GM18519 (cell line): ENCODE measurements at regions not wholly inside any gene's neighbourhood (a gene's known extent, or its start where the extent isn't known, plus 50 kb on each side); places are given as distances from the start of the nearest gene placed in this dataset.

ENCODE experiments used
- ATAC-seq: cut with Tn5 transposase; IDR thresholded peaks from one replicate; pipeline ENCODE4 v1.9.1; 2021; ENCODE audit warnings: mild to moderate bottlenecking, moderate library complexity; ENCODE audit not compliant: unreplicated experiment, low FRiP score

GRCh38 chr20:24339210-24339641, 130.2 kb upstream of the SYNDIG1 start:
- ATAC-seq, result no peak

GRCh38 chr20:24337551-24337950, 131.9 kb upstream of the SYNDIG1 start:
- ATAC-seq, result no peak

- ATAC-seq, result no peak
Observed at GRCh38 chr20:24337069-24337468, 132.4 kb upstream of the SYNDIG1 start.

- no peak for ATAC-seq
Observed at GRCh38 chr20:24334830-24335229, 134.6 kb upstream of the SYNDIG1 start.

- ATAC-seq, result no peak
Observed at GRCh38 chr20:24332956-24333355, 136.5 kb upstream of the SYNDIG1 start.

- ATAC-seq, result no peak
Observed at GRCh38 chr20:24331939-24332338, 137.5 kb upstream of the SYNDIG1 start.

- ATAC-seq, result no peak
Observed at GRCh38 chr20:24328901-24329300, 140.5 kb upstream of the SYNDIG1 start.

- ATAC-seq, result no peak
Observed at GRCh38 chr20:24321973-24322372, 147.5 kb upstream of the SYNDIG1 start.

- no peak for ATAC-seq
Observed at GRCh38 chr20:24318569-24319352, 150.7 kb upstream of the SYNDIG1 start.

- no peak for ATAC-seq
Observed at GRCh38 chr20:24317224-24317623, 152.2 kb upstream of the SYNDIG1 start.

- no peak for ATAC-seq
Observed at GRCh38 chr20:24316731-24317130, 152.7 kb upstream of the SYNDIG1 start.

GRCh38 chr20:24314053-24314452, 155.4 kb upstream of the SYNDIG1 start:
- ATAC-seq, result no peak

- no peak for ATAC-seq
Observed at GRCh38 chr20:24309596-24309995, 159.8 kb upstream of the SYNDIG1 start.

- no peak for ATAC-seq
Observed at GRCh38 chr20:24305371-24305770, 164.1 kb upstream of the SYNDIG1 start.

- no peak for ATAC-seq
Observed at GRCh38 chr20:24304291-24304690, 165.1 kb upstream of the SYNDIG1 start.

- ATAC-seq, result no peak
Observed at GRCh38 chr20:24303393-24304170, 165.8 kb upstream of the SYNDIG1 start.

GRCh38 chr20:24297993-24298392, 171.4 kb upstream of the SYNDIG1 start:
- ATAC-seq, result no peak

GRCh38 chr20:24296477-24297261, 172.8 kb upstream of the SYNDIG1 start:
- no peak for ATAC-seq

- ATAC-seq, result no peak
Observed at GRCh38 chr20:24291014-24291413, 178.4 kb upstream of the SYNDIG1 start.

- no peak for ATAC-seq
Observed at GRCh38 chr20:24289737-24290481, 179.5 kb upstream of the SYNDIG1 start.
